ENCODE measurements at regions not wholly inside any gene's neighbourhood (a gene's known extent, or its start where the extent isn't known, plus 50 kb on each side); places are given as distances from the start of the nearest gene placed in this dataset.

GRCh38 chr2:101643004-101643524 is 54.4 kb upstream of the MAP4K4 start:
- no peak for TF ChIP-seq POU6F1 (CRISPR knock-in tag; IDR thresholded peaks at IDR 0.05; ENCODE audit: borderline replicate concordance, low read depth)
- no peak for TF ChIP-seq RARB (CRISPR knock-in tag; IDR thresholded peaks at IDR 0.05)
- TF ChIP-seq PPARA (CRISPR knock-in tag; IDR thresholded peaks at IDR 0.05; ENCODE audit: borderline replicate concordance), result no peak
